ENCODE measurements at regions not wholly inside any gene's neighbourhood (a gene's known extent, or its start where the extent isn't known, plus 50 kb on each side); places are given as distances from the start of the nearest gene placed in this dataset.

DNA sequence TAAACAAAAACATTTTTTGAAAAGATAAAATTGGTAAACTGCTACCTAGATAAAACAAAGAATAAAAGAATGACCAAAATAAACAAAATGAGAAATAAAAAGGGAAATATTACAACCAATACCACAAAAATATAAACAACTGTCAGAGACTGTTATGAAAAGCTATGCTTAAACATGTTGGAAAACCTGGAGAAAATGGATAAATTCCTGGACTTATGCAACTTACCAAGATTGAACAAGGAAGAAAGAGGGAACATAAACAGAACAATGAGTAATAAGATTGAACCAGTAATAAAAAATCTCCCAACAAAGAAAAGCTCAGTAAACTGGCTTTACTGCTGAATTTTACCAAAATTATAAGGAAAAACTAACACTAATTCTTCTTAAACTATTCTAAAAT, 518.7 kb downstream of the GRXCR1 start:
- no peak overlapping the region for H3K4me3 ChIP-seq (ENCODE audit: insufficient read length, low read depth)
- no peaks in the 10 kb centered on the region for H3K27me3 ChIP-seq (ENCODE audit: insufficient read depth, insufficient read length)
- H3K9me3 ChIP-seq (ENCODE audit: insufficient read depth, low read length), result peaks cover 9% of the 10 kb centered on the region; the same call in 1 of the 2 replicates
- H3K9ac ChIP-seq (ENCODE audit: insufficient read length, low read depth), result no peak overlapping the region
- no peaks in the 10 kb centered on the region for H3K36me3 ChIP-seq (ENCODE audit: insufficient read depth, insufficient read length, low read length)
- DNase-seq (ENCODE audit: low read depth, low spot score), result no peak
- no peaks in the 10 kb centered on the region for H3K4me1 ChIP-seq (ENCODE audit: insufficient read depth, insufficient read length)
- TF ChIP-seq ZNF274 (IDR thresholded peaks at IDR 0.05; ENCODE audit: low read depth, low read length) (no peak), SUZ12 (IDR thresholded peaks at IDR 0.05; ENCODE audit: extremely low read depth, insufficient read depth, insufficient read length) (no peak), YY1 (IDR thresholded peaks at IDR 0.05; ENCODE audit: insufficient read depth, insufficient read length) (no peak)

DNA sequence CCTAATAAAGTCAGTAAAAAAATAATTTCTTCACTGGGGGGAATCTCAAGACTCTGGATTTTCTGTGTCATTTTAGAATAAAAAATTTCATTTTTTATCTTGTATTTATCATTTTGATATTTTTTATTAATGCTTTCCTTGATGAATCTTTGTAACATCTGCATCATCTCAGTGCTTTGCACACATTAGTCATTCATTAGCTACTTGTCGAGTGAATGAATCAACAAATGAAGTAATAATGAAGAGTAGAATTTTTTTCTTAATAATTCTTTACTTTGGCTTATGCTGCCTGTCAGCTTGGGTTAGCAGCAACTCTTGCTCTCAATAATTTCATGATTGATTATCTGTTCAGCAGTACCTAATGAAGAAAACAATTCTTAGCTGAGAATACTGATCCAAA, 530.8 kb downstream of the GRXCR1 start:
- Histone ChIP-seq H3K9ac (ENCODE audit: insufficient read length, low read depth) (no peak overlapping the region), H3K9me3 (ENCODE audit: insufficient read depth, low read length) (no peaks in the 10 kb centered on the region; the same call in 1 of the 2 replicates)
- no peak for TF ChIP-seq SUZ12 (IDR thresholded peaks at IDR 0.05; ENCODE audit: extremely low read depth, insufficient read depth, insufficient read length)
- no peak for TF ChIP-seq YY1 (IDR thresholded peaks at IDR 0.05; ENCODE audit: insufficient read depth, insufficient read length)
- TF ChIP-seq ZNF274 (IDR thresholded peaks at IDR 0.05; ENCODE audit: low read depth, low read length), result no peak

DNA sequence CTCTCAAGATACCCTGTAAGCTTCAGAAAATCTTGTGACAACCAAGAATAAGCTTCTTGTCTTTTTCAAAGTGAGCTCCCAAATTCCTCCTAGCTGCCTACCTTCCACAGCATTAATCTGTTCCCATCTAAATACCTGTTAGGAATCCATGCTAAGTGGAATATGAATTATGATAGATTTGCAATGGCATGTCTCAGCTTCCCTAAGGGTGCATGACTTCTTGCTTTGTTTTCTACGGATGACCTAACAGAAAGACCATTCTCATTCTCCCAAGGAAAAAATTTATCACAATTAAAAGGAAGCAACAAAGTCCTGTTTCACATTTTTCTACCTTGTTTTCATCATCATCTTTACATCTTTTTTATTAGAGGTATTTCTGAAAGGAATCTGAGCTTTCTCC, 532.7 kb downstream of the GRXCR1 start:
- Histone ChIP-seq H3K4me1 (ENCODE audit: insufficient read depth, insufficient read length) (no peaks in the 10 kb centered on the region), H3K36me3 (ENCODE audit: insufficient read depth, insufficient read length, low read length) (no peaks in the 10 kb centered on the region), H3K4me3 (ENCODE audit: insufficient read length, low read depth) (no peak overlapping the region), H3K9me3 (ENCODE audit: insufficient read depth, low read length) (no peaks in the 10 kb centered on the region), H3K27me3 (ENCODE audit: insufficient read depth, insufficient read length) (no peaks in the 10 kb centered on the region), H3K9ac (ENCODE audit: insufficient read length, low read depth) (no peak overlapping the region)
- no peak for DNase-seq (ENCODE audit: low read depth, low spot score)
- TF ChIP-seq YY1 (IDR thresholded peaks at IDR 0.05; ENCODE audit: insufficient read depth, insufficient read length), result no peak
- no peak for TF ChIP-seq ZNF274 (IDR thresholded peaks at IDR 0.05; ENCODE audit: low read depth, low read length)
- no peak for TF ChIP-seq SUZ12 (IDR thresholded peaks at IDR 0.05; ENCODE audit: extremely low read depth, insufficient read depth, insufficient read length)

More for the DNA sequence above, 530.8 kb downstream of the GRXCR1 start:
- Histone ChIP-seq H3K4me3 (ENCODE audit: insufficient read length, low read depth) (no peak overlapping the region), H3K4me1 (ENCODE audit: insufficient read depth, insufficient read length) (no peaks in the 10 kb centered on the region), H3K36me3 (ENCODE audit: insufficient read depth, insufficient read length, low read length) (no peaks in the 10 kb centered on the region), H3K27me3 (ENCODE audit: insufficient read depth, insufficient read length) (no peaks in the 10 kb centered on the region)
- no peak for DNase-seq (ENCODE audit: low read depth, low spot score)

DNA sequence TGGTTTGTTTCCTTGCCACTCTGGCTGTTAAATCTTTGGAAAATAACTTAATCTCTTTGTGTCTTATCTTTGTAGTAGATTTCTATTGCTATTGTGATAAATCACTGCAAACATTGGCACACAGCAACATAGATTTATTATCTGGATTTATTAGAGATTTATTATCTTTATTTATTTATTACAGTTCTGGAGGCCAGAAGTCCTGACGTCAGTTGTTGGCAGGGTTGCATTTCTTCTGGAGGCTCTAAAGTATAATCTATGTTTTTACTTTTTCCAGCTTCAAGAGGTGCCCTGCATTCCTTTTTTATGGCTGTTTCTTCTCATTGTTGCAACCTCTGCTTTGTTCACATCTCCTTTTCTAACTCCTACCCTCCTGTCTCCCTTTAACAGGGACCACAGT, 542.8 kb downstream of the GRXCR1 start:
- Histone ChIP-seq H3K9ac (ENCODE audit: insufficient read length, low read depth) (no peak overlapping the region), H3K4me1 (ENCODE audit: insufficient read depth, insufficient read length) (no peaks in the 10 kb centered on the region), H3K9me3 (ENCODE audit: insufficient read depth, low read length) (peaks cover 3% of the 10 kb centered on the region; the same call in 1 of the 2 replicates), H3K36me3 (ENCODE audit: insufficient read depth, insufficient read length, low read length) (no peaks in the 10 kb centered on the region), H3K4me3 (ENCODE audit: insufficient read length, low read depth) (no peak overlapping the region), H3K27me3 (ENCODE audit: insufficient read depth, insufficient read length) (no peaks in the 10 kb centered on the region)
- DNase-seq (ENCODE audit: low read depth, low spot score), result no peak
- TF ChIP-seq YY1 (IDR thresholded peaks at IDR 0.05; ENCODE audit: insufficient read depth, insufficient read length), result no peak
- TF ChIP-seq ZNF274 (IDR thresholded peaks at IDR 0.05; ENCODE audit: low read depth, low read length), result no peak
- TF ChIP-seq SUZ12 (IDR thresholded peaks at IDR 0.05; ENCODE audit: extremely low read depth, insufficient read depth, insufficient read length), result no peak

DNA sequence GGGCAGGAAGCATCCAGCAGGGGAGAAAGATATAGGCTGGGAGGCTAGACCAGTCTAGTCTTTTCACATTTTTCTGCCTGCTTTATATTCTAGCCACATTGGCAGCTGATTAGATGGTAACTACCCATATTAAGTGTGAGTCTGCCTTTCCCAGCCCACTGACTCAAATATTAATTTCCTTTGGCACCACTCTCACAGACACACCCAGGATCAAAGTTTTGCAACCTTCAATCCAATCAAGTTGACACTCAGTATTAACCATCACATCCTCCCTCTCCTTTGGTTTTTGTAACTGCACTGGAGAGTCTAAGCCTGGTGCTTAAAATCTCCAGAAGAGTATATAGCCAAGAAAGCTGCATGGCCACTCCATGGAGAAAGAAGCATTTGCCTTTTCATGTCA, 560.4 kb downstream of the GRXCR1 start:
- Histone ChIP-seq H3K9ac (ENCODE audit: insufficient read length, low read depth) (no peak overlapping the region), H3K36me3 (ENCODE audit: insufficient read depth, insufficient read length, low read length) (no peaks in the 10 kb centered on the region), H3K27me3 (ENCODE audit: insufficient read depth, insufficient read length) (no peaks in the 10 kb centered on the region), H3K4me1 (ENCODE audit: insufficient read depth, insufficient read length) (no peaks in the 10 kb centered on the region), H3K9me3 (ENCODE audit: insufficient read depth, low read length) (no peaks in the 10 kb centered on the region), H3K4me3 (ENCODE audit: insufficient read length, low read depth) (no peak overlapping the region)
- no peak for TF ChIP-seq ZNF274 (IDR thresholded peaks at IDR 0.05; ENCODE audit: low read depth, low read length)
- no peak for TF ChIP-seq YY1 (IDR thresholded peaks at IDR 0.05; ENCODE audit: insufficient read depth, insufficient read length)
- TF ChIP-seq SUZ12 (IDR thresholded peaks at IDR 0.05; ENCODE audit: extremely low read depth, insufficient read depth, insufficient read length), result no peak
- DNase-seq (ENCODE audit: low read depth, low spot score), result no peak

DNA sequence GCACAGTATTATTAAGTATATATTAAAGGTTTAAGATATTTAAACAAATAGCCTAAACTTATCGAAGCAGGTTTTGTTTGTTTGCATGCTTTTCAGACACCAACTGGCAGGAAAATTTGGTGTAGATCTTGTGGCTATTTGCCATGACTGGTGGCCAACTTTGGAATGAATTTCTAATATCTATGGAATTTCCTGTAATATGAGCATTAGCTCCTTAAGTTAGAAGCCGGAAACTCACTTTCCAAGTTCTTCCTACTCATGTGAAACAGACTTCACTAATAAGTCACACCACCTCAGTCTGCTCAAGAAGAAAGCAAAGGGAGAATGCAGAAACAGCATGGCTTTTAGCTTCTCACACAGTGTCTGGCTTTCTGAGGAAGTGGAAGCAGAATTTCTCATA, 563.9 kb downstream of the GRXCR1 start:
- Histone ChIP-seq H3K9me3 (ENCODE audit: insufficient read depth, low read length) (no peaks in the 10 kb centered on the region), H3K4me1 (ENCODE audit: insufficient read depth, insufficient read length) (no peaks in the 10 kb centered on the region), H3K36me3 (ENCODE audit: insufficient read depth, insufficient read length, low read length) (no peaks in the 10 kb centered on the region), H3K27me3 (ENCODE audit: insufficient read depth, insufficient read length) (no peaks in the 10 kb centered on the region), H3K4me3 (ENCODE audit: insufficient read length, low read depth) (no peak overlapping the region), H3K9ac (ENCODE audit: insufficient read length, low read depth) (no peak overlapping the region)
- no peak for DNase-seq (ENCODE audit: low read depth, low spot score)
- no peak for TF ChIP-seq SUZ12 (IDR thresholded peaks at IDR 0.05; ENCODE audit: extremely low read depth, insufficient read depth, insufficient read length)
- no peak for TF ChIP-seq YY1 (IDR thresholded peaks at IDR 0.05; ENCODE audit: insufficient read depth, insufficient read length)
- TF ChIP-seq ZNF274 (IDR thresholded peaks at IDR 0.05; ENCODE audit: low read depth, low read length), result no peak

DNA sequence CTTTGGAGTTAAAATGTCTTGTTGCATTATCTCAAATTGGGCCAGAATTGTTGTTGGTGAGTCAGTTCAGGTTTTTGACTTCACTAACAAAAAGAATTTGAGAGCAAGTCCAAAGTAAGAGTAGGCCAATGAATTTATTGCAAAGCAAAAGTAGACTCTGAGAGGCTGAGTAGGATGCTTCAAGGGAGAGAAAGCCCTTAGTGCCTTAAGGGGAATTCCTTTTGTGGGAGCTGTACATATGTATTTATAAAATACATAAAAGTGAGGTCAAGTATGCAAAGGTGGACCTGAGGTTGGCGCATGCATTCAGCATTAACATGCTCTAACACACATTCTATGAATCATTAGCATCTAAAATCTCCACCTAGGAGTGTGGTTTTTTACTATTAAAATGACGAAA, 565.4 kb downstream of the GRXCR1 start:
- H3K4me1 ChIP-seq (ENCODE audit: insufficient read depth, insufficient read length), result no peaks in the 10 kb centered on the region
- H3K9ac ChIP-seq (ENCODE audit: insufficient read length, low read depth), result no peak overlapping the region
- H3K9me3 ChIP-seq (ENCODE audit: insufficient read depth, low read length), result no peaks in the 10 kb centered on the region
- no peak for TF ChIP-seq YY1 (IDR thresholded peaks at IDR 0.05; ENCODE audit: insufficient read depth, insufficient read length)
- no peak for TF ChIP-seq SUZ12 (IDR thresholded peaks at IDR 0.05; ENCODE audit: extremely low read depth, insufficient read depth, insufficient read length)
- TF ChIP-seq ZNF274 (IDR thresholded peaks at IDR 0.05; ENCODE audit: low read depth, low read length), result no peak
- no peaks in the 10 kb centered on the region for H3K27me3 ChIP-seq (ENCODE audit: insufficient read depth, insufficient read length)
- DNase-seq (ENCODE audit: low read depth, low spot score), result no peak
- H3K36me3 ChIP-seq (ENCODE audit: insufficient read depth, insufficient read length, low read length), result no peaks in the 10 kb centered on the region
- H3K4me3 ChIP-seq (ENCODE audit: insufficient read length, low read depth), result no peak overlapping the region
